ENCODE measurements at regions not wholly inside any gene's neighbourhood (a gene's known extent, or its start where the extent isn't known, plus 50 kb on each side); places are given as distances from the start of the nearest gene placed in this dataset.

DNA sequence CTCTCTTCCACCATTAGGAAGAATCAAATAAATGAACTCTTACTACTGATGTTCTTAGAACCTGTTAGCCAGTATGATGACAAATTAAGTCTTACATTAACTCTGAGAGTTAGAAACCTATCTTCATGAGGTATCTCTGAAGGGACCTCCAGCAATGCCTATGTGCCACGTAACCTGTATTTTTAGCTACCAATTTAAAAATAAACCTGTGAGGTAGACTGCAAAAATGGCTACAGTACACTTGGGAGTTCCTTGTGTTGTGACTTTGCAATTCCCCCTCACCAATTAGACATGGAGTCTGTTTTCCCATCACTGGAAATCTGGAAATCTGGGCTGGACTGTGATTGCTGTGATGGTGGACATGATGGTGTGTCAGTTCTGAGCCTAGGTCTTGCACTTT is 143.7 kb upstream of the MPHOSPH6 start:
- DNase-seq (ENCODE audit: low read depth, low spot score): no peak
- no TSS peak for BruUV-seq (replicated peaks)
- H3K27me3 ChIP-seq (ENCODE audit: control insufficient read depth in 2 of 2, insufficient read depth in 2 of 2, low read length in 2 of 2): no peaks in the 10 kb centered on the region
- no peak overlapping the region for H2AFZ ChIP-seq (ENCODE audit: low read depth, low read length)
- no peaks in the 10 kb centered on the region for H3K4me1 ChIP-seq (ENCODE audit: control insufficient read depth, extremely low read depth, insufficient read depth, low read length)
- no peak for FAIRE-seq
- H4K20me1 ChIP-seq (replicated peaks; ENCODE audit: control insufficient read depth, extremely low read depth, insufficient read depth, low read length): no peaks in the 10 kb centered on the region
- H3K9ac ChIP-seq (replicated peaks; ENCODE audit: extremely low read depth, insufficient read depth, low read length): no peak overlapping the region
- ChIA-PET CTCF (interaction anchor here (1.7 kb wide), 1 partner anchor 84 kb away, joined by 4 read pairs; no protein-coding TSS in a partner anchor), POLR2A (no interaction called here)
- TF ChIP-seq FOS (IDR thresholded peaks at IDR 0.05; ENCODE audit: borderline replicate concordance, insufficient read depth, low read length): no peak
- no peak for TF ChIP-seq EZH2 (IDR thresholded peaks at IDR 0.05; ENCODE audit: borderline replicate concordance, low read depth, low read length, severe bottlenecking)
- no peak for TF ChIP-seq CTCF (IDR thresholded peaks at IDR 0.05; ENCODE audit: extremely low read depth in 1 of 2, insufficient read depth in 1 of 2, low read depth in 1 of 2, low read length in 2 of 2)
- no peak for TF ChIP-seq POLR2AphosphoS5 (IDR thresholded peaks at IDR 0.05; ENCODE audit: insufficient read depth, low read depth, low read length)
- TF ChIP-seq JUN (IDR thresholded peaks at IDR 0.05; ENCODE audit: borderline replicate concordance, insufficient read depth, insufficient read length, low read depth): no peak
- TF ChIP-seq MYC (IDR thresholded peaks at IDR 0.05; ENCODE audit: low read depth, low read length): no peak
- no peak for TF ChIP-seq MAX (IDR thresholded peaks at IDR 0.05; ENCODE audit: insufficient read depth, insufficient read length)
- no peak for TF ChIP-seq GATA2 (IDR thresholded peaks at IDR 0.05; ENCODE audit: insufficient read depth, insufficient read length, low read depth, low read length)
- intact Hi-C loops (cut with micrococcal nuclease): no loop called here
- dilution Hi-C loops (cut with MboI; ENCODE audit: extremely low pct_ligation_motif_present, low sequenced_read_pairs): no loop called here
- H3K36me3 ChIP-seq (ENCODE audit: control insufficient read depth in 2 of 2, extremely low read depth in 1 of 2, insufficient read depth in 2 of 2, low read length in 2 of 2): no peaks in the 10 kb centered on the region
- H3K4me2 ChIP-seq (ENCODE audit: insufficient read depth, low read length): no peak overlapping the region
- no peak overlapping the region for H3K27ac ChIP-seq (ENCODE audit: insufficient read depth, low read depth, low read length)
- no peaks in the 10 kb centered on the region for H3K79me2 ChIP-seq (ENCODE audit: control insufficient read depth, insufficient read depth, low read length)
- H3K9me1 ChIP-seq (replicated peaks; ENCODE audit: control insufficient read depth, extremely low read depth, insufficient read depth, low read length): no peaks in the 10 kb centered on the region
- no peaks in the 10 kb centered on the region for H3K9me3 ChIP-seq (replicated peaks; ENCODE audit: control insufficient read depth, insufficient read depth, low read length)
- H3K4me3 ChIP-seq (replicated peaks in 1 of 3; ENCODE audit: insufficient read depth in 1 of 3, low read depth in 1 of 3, low read length in 3 of 3): no peak overlapping the region

Measured in endothelial cell of umbilical vein (primary cell).